ENCODE measurements at regions not wholly inside any gene's neighbourhood (a gene's known extent, or its start where the extent isn't known, plus 50 kb on each side); places are given as distances from the start of the nearest gene placed in this dataset.
"Not testable (repeated sequence)": the region's sequence is repeated elsewhere in the genome, so short reads cannot be mapped to it uniquely, and the experiment has no call there.

DNA sequence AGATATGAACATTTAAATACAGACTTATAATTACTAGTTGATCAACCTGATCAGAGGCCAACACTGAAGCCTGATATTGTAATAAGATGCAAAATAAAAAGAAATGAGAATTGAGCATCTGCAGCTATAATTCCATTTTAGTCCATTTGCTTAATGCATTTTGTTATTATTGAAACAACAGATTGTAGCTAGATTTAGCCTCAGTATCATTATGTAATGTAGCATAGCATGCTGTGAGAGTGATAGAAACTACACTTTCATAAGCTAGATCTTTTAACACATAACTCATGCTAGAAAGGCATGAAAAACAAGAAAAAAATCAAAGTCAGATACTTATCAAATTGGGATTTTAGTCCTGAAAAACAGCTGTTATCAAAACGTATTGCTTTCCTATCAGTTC is 292.7 kb upstream of the ADARB2 start:
- Histone ChIP-seq H3K9me3 (ENCODE audit: control insufficient read depth, low read length) (no peaks in the 10 kb centered on the region), H3K4me1 (ENCODE audit: control insufficient read depth, insufficient read depth, low read length) (no peaks in the 10 kb centered on the region), H3K27me3 (ENCODE audit: control insufficient read depth, insufficient read depth, low read length, poor library complexity, severe bottlenecking) (no peaks in the 10 kb centered on the region), H3K36me3 (ENCODE audit: control insufficient read depth, insufficient read depth, low read length) (no peaks in the 10 kb centered on the region), H3K4me3 (ENCODE audit: insufficient read depth, low read depth, low read length) (no peak overlapping the region), H3K27ac (ENCODE audit: insufficient read depth, low read depth, low read length, poor library complexity, severe bottlenecking) (no peak overlapping the region)
- whole genome bisulfite sequencing, 2 experiments = 88% methylated on average over 1 of the region's 1 CpG; no CpG with 5 or more reads in 1 of the 2 experiments

DNA sequence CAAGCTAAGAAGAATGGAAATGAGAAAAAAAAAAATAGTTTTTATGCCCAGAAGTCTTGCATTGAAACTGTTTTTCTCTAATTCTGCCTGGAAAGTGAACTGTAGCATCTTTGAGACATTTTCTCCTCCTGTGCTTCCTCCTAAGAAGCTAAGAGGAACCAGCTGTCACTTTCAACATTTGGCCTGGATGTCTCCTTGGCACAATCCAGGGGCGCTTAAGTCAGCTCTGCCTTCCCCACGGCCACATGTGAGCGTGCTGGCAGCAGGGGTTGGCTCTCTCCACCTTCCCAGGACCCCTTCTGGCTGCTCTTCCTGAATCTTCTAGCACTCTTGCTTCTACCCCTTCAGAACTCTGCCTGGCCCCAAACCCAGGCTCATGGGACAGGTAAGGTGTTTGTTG is 289.6 kb upstream of the ADARB2 start:
- Histone ChIP-seq H3K36me3 (ENCODE audit: control insufficient read depth, insufficient read depth, low read length) (no peaks in the 10 kb centered on the region), H3K27ac (ENCODE audit: insufficient read depth, low read depth, low read length, poor library complexity, severe bottlenecking) (no peak overlapping the region), H3K27me3 (ENCODE audit: control insufficient read depth, insufficient read depth, low read length, poor library complexity, severe bottlenecking) (no peaks in the 10 kb centered on the region), H3K4me1 (ENCODE audit: control insufficient read depth, insufficient read depth, low read length) (no peaks in the 10 kb centered on the region), H3K4me3 (ENCODE audit: insufficient read depth, low read depth, low read length) (no peak overlapping the region), H3K9me3 (ENCODE audit: control insufficient read depth, low read length) (no peaks in the 10 kb centered on the region)
- WGBS, 2 experiments = 89 to 91% methylated on average over 3 of the region's 3 CpGs

DNA sequence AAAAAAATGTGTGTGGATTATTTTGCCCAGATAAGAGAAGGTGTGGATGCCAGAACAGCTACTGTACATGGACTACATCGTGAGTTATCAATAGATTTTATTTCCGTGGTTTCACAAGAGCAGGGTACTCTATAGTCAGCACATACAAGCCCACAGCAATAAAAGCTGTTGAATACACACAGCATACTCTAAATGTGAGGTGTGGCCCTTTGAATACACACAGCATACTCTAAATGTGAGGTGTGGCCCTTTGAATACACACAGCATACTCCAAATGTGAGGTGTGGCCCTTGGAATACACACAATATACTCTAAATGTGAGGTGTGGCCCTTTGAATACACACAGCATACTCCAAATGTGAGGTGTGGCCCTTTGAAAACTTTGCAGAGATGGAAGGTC is 287.4 kb upstream of the ADARB2 start:
- H3K27me3 ChIP-seq (ENCODE audit: control insufficient read depth, insufficient read depth, low read length, poor library complexity, severe bottlenecking); H3K9me3 ChIP-seq (ENCODE audit: control insufficient read depth, low read length); H3K4me3 ChIP-seq (ENCODE audit: insufficient read depth, low read depth, low read length); H3K36me3 ChIP-seq (ENCODE audit: control insufficient read depth, insufficient read depth, low read length); H3K27ac ChIP-seq (ENCODE audit: insufficient read depth, low read depth, low read length, poor library complexity, severe bottlenecking); H3K4me1 ChIP-seq (ENCODE audit: control insufficient read depth, insufficient read depth, low read length): not testable (repeated sequence)
- 47 to 50% methylated on average over 2 of the region's 2 CpGs for WGBS, 2 experiments

DNA sequence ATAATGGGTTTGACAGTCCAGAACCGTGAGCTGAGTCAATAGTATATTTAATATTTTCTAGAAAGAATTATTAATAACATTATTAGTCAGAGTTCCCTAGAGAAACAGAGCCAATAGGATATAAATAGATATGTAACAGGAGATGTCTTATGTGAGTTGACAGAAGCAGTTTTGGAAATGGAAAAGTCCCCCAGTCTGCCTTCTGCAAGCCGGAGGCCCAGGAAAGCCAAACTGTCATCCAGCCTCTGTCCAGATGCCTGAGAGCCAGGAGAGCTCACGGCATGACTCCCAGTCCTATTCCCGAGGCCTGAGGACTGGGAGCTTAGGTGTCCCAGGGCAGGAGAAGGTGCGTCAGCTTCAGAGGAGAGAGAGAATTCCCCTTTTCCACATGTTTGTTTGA is 286.4 kb upstream of the ADARB2 start:
- Histone ChIP-seq H3K27me3 (ENCODE audit: control insufficient read depth, insufficient read depth, low read length, poor library complexity, severe bottlenecking) (no peaks in the 10 kb centered on the region), H3K4me1 (ENCODE audit: control insufficient read depth, insufficient read depth, low read length) (no peaks in the 10 kb centered on the region), H3K27ac (ENCODE audit: insufficient read depth, low read depth, low read length, poor library complexity, severe bottlenecking) (no peak overlapping the region), H3K4me3 (ENCODE audit: insufficient read depth, low read depth, low read length) (no peak overlapping the region), H3K9me3 (ENCODE audit: control insufficient read depth, low read length) (no peaks in the 10 kb centered on the region), H3K36me3 (ENCODE audit: control insufficient read depth, insufficient read depth, low read length) (no peaks in the 10 kb centered on the region)
- 83 to 84% methylated on average over 4 to 5 of the region's 5 CpGs for WGBS, 2 experiments

DNA sequence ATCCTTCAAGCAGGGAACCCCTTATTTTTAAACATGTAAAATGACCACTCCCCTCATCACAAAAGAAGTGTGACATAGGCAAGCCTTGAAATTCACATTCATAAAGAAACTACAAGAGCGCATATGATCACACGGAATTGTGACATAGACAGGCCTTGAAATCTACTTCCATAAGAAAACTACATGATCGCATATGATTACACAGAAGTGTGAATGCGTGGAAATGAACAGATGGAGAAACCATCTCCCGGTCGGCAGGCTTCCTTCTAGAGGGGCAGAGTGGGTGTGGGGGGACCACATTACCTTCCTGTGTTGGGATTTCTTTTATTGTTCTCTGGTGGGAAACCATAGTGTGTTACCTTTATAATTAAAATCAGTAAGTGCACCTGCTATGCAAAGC is 285.1 kb upstream of the ADARB2 start:
- 97 to 98% methylated on average over 6 of the region's 6 CpGs for WGBS, 2 experiments
- H3K9me3 ChIP-seq (ENCODE audit: control insufficient read depth, low read length) = no peaks in the 10 kb centered on the region
- no peak overlapping the region for H3K4me3 ChIP-seq (ENCODE audit: insufficient read depth, low read depth, low read length)
- no peaks in the 10 kb centered on the region for H3K36me3 ChIP-seq (ENCODE audit: control insufficient read depth, insufficient read depth, low read length)
- H3K27me3 ChIP-seq (ENCODE audit: control insufficient read depth, insufficient read depth, low read length, poor library complexity, severe bottlenecking) = no peaks in the 10 kb centered on the region
- no peak overlapping the region for H3K27ac ChIP-seq (ENCODE audit: insufficient read depth, low read depth, low read length, poor library complexity, severe bottlenecking)
- H3K4me1 ChIP-seq (ENCODE audit: control insufficient read depth, insufficient read depth, low read length) = no peaks in the 10 kb centered on the region

DNA sequence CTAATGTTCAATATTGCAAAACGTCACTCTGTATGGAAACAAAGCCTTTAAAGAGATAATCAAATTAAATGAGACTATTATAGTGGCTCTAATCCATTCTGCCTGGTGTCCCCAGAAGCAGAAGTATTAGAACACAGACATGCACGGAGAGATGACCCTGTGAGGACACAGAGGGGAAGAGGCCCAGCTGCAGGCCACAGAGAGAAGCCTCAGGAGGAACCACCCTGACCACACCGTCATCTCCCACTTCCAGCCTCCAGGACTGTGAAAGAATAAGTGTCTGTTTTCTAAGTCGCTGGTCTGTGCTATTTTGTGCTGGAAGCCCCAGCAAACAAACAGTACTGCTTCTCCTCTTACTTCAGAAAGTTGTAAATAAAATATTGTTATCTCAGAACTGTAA is 283.5 kb upstream of the ADARB2 start:
- H3K27me3 ChIP-seq (ENCODE audit: control insufficient read depth, insufficient read depth, low read length, poor library complexity, severe bottlenecking) = no peaks in the 10 kb centered on the region
- WGBS, 2 experiments = 85 to 86% methylated on average over 4 of the region's 4 CpGs
- no peak overlapping the region for H3K27ac ChIP-seq (ENCODE audit: insufficient read depth, low read depth, low read length, poor library complexity, severe bottlenecking)
- no peaks in the 10 kb centered on the region for H3K36me3 ChIP-seq (ENCODE audit: control insufficient read depth, insufficient read depth, low read length)
- no peaks in the 10 kb centered on the region for H3K9me3 ChIP-seq (ENCODE audit: control insufficient read depth, low read length)
- H3K4me1 ChIP-seq (ENCODE audit: control insufficient read depth, insufficient read depth, low read length) = no peaks in the 10 kb centered on the region
- no peak overlapping the region for H3K4me3 ChIP-seq (ENCODE audit: insufficient read depth, low read depth, low read length)

DNA sequence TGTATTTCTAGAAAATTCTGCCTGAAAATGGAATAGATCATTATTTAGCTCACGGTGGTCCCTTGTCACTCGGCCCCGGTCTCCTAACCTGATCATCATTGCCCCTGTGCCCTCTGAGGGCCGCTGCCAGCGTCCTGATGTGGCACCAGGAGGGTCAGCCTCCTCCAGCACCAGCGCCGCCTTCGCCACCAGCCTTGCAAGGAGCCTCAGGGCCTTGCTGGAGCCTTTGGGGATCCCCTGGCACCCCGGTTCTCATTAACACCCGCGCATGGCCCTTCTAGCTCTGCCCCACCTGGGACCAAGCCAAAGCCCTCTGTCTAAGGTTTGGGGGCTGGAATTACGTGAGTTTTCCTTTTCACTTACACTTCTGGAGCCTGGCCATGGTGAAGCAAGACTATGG is 282.5 kb upstream of the ADARB2 start:
- Histone ChIP-seq H3K27ac (ENCODE audit: insufficient read depth, low read depth, low read length, poor library complexity, severe bottlenecking) (no peak overlapping the region), H3K9me3 (ENCODE audit: control insufficient read depth, low read length) (no peaks in the 10 kb centered on the region), H3K4me3 (ENCODE audit: insufficient read depth, low read depth, low read length) (no peak overlapping the region), H3K36me3 (ENCODE audit: control insufficient read depth, insufficient read depth, low read length) (no peaks in the 10 kb centered on the region), H3K4me1 (ENCODE audit: control insufficient read depth, insufficient read depth, low read length) (no peaks in the 10 kb centered on the region), H3K27me3 (ENCODE audit: control insufficient read depth, insufficient read depth, low read length, poor library complexity, severe bottlenecking) (no peaks in the 10 kb centered on the region)
- 91 to 92% methylated on average over 12 of the region's 12 CpGs for WGBS, 2 experiments

DNA sequence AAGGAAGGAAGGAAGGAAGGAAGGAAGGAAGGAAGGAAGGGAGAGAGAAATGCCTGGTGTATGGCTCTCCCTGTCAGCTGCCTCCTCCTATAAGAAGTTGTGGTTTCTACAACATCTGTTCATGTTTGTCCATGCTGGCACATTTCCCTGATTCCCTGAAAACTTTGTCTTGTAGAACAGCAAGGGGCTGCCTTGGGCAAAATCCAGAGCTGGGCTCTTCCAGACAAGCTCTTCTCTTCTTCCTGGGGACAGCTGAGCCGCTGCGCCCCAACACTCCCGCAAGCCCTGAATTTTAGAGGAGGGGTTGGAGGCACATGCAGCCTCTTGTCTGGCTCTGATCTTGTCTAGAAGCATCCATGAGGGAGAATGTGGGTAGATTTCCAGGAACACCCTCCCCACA is 282.0 kb upstream of the ADARB2 start:
- no peaks in the 10 kb centered on the region for H3K27me3 ChIP-seq (ENCODE audit: control insufficient read depth, insufficient read depth, low read length, poor library complexity, severe bottlenecking)
- WGBS, 2 experiments = 69 to 100% methylated on average over 2 to 3 of the region's 3 CpGs
- H3K9me3 ChIP-seq (ENCODE audit: control insufficient read depth, low read length) = no peaks in the 10 kb centered on the region
- no peak overlapping the region for H3K4me3 ChIP-seq (ENCODE audit: insufficient read depth, low read depth, low read length)
- H3K36me3 ChIP-seq (ENCODE audit: control insufficient read depth, insufficient read depth, low read length) = no peaks in the 10 kb centered on the region
- no peaks in the 10 kb centered on the region for H3K4me1 ChIP-seq (ENCODE audit: control insufficient read depth, insufficient read depth, low read length)
- no peak overlapping the region for H3K27ac ChIP-seq (ENCODE audit: insufficient read depth, low read depth, low read length, poor library complexity, severe bottlenecking)

DNA sequence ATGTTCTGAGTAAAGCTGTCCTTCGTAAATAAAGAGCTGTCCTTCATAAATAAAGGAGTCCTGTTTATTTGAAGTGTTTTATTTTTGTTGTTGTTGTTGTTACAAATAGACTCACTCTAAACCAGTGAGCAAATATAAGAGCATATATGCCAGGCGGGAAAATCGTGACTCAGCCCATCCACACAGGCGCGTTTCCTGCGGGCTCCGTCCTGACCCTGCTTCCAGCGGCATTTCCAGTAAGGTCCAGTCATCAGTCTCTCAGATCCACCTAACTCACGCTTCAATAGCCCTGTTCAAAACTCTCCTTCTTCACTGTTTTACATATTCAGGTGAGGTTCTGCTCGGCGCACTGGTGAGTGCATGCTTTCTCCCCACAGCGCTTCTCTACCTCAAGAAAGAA is 277.2 kb upstream of the ADARB2 start:
- 95 to 96% methylated on average over 12 of the region's 12 CpGs for WGBS, 2 experiments
- Histone ChIP-seq H3K27ac (ENCODE audit: insufficient read depth, low read depth, low read length, poor library complexity, severe bottlenecking) (no peak overlapping the region), H3K36me3 (ENCODE audit: control insufficient read depth, insufficient read depth, low read length) (no peaks in the 10 kb centered on the region), H3K4me3 (ENCODE audit: insufficient read depth, low read depth, low read length) (no peak overlapping the region), H3K9me3 (ENCODE audit: control insufficient read depth, low read length) (no peaks in the 10 kb centered on the region), H3K4me1 (ENCODE audit: control insufficient read depth, insufficient read depth, low read length) (no peaks in the 10 kb centered on the region), H3K27me3 (ENCODE audit: control insufficient read depth, insufficient read depth, low read length, poor library complexity, severe bottlenecking) (no peaks in the 10 kb centered on the region)

DNA sequence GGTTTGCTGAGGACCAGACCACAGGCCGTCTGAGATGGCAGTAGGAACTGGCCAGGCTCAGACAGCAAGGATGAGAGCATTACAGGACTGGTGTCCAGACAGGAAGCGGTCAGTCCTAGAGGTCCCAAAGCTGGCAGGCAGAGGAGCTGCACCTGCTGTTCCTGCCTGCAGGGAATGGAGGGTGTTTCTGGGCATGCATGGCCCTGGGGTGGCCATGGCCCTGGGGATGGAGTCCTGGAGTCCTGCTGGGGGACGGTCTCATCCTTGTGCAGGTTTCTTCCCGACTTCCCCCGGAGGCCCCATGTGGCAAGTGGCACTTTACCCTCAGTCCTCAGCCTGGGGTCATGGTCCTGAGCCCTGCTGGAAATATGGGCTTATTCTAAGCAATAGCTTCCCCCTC is 274.9 kb upstream of the ADARB2 start:
- Histone ChIP-seq H3K4me1 (ENCODE audit: control insufficient read depth, insufficient read depth, low read length) (no peaks in the 10 kb centered on the region), H3K27ac (ENCODE audit: insufficient read depth, low read depth, low read length, poor library complexity, severe bottlenecking) (no peak overlapping the region), H3K36me3 (ENCODE audit: control insufficient read depth, insufficient read depth, low read length) (no peaks in the 10 kb centered on the region), H3K4me3 (ENCODE audit: insufficient read depth, low read depth, low read length) (no peak overlapping the region), H3K9me3 (ENCODE audit: control insufficient read depth, low read length) (no peaks in the 10 kb centered on the region), H3K27me3 (ENCODE audit: control insufficient read depth, insufficient read depth, low read length, poor library complexity, severe bottlenecking) (no peaks in the 10 kb centered on the region)
- WGBS, 2 experiments = 90 to 94% methylated on average over 5 of the region's 5 CpGs

DNA sequence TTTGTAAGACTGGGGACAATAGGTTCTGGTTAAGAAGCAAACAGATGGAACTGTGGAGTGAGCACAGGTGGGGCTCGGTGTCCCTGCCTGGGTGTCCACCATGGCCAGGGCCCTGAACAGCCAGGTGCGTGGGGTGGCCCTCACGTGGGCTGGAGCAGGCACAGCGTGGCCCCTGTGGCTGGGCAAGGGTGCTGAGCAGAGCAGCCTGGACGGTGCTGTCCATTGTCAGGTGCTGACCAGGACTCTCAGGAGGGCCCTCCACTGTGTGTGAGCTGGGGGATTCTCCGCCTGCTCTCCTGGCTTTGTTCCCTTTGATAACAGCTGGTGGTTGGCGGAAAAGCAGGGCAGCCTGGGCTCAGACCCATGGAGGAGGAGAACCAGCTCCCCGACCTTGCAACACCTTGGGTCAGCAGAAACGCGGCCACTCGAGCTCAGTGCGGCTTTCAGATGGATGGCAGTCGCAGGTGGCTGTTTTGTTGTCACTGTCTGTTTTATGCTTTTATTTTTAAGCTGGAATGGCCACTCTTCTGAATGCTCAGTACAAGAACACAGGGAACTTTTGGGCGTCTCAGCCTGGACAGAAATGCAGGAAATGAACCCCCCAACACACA is 273.9 kb upstream of the ADARB2 start:
- no peak overlapping the region for H3K27ac ChIP-seq (ENCODE audit: insufficient read depth, low read depth, low read length, poor library complexity, severe bottlenecking)
- WGBS, 2 experiments = 81% methylated on average over 14 of the region's 14 CpGs
- H3K9me3 ChIP-seq (ENCODE audit: control insufficient read depth, low read length) = no peaks in the 10 kb centered on the region

More for the DNA sequence above, 273.9 kb upstream of the ADARB2 start:
- Histone ChIP-seq H3K27me3 (ENCODE audit: control insufficient read depth, insufficient read depth, low read length, poor library complexity, severe bottlenecking) (no peaks in the 10 kb centered on the region), H3K4me1 (ENCODE audit: control insufficient read depth, insufficient read depth, low read length) (no peaks in the 10 kb centered on the region), H3K4me3 (ENCODE audit: insufficient read depth, low read depth, low read length) (no peak overlapping the region), H3K36me3 (ENCODE audit: control insufficient read depth, insufficient read depth, low read length) (no peaks in the 10 kb centered on the region)

All from ectodermal cell (in vitro differentiated cells).